ENCODE measurements at regions not wholly inside any gene's neighbourhood (a gene's known extent, or its start where the extent isn't known, plus 50 kb on each side); places are given as distances from the start of the nearest gene placed in this dataset.

DNA sequence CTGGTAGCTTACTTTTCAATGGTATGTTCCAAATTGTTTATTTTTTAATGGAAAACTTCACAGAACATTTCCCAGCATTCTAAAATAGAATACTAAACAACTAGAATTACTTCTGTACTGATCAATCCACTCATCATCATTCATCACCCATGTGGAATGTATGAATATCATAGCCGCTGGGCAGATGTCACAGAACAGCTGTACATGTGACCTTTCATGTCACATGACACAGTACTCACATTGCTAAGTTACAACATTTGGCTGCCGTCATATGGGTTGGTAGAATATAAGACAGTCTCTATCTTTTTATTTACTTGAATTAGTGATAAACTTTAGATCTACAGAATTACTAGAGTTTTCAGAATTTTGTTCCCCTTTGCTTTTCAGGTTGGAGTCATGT, 387.6 kb downstream of the ZEB2 start:
- H3K27me3 ChIP-seq: no peaks in the 10 kb centered on the region
- FAIRE-seq: no peak
- no peak for DNase-seq
- TF ChIP-seq, protein P1, sequence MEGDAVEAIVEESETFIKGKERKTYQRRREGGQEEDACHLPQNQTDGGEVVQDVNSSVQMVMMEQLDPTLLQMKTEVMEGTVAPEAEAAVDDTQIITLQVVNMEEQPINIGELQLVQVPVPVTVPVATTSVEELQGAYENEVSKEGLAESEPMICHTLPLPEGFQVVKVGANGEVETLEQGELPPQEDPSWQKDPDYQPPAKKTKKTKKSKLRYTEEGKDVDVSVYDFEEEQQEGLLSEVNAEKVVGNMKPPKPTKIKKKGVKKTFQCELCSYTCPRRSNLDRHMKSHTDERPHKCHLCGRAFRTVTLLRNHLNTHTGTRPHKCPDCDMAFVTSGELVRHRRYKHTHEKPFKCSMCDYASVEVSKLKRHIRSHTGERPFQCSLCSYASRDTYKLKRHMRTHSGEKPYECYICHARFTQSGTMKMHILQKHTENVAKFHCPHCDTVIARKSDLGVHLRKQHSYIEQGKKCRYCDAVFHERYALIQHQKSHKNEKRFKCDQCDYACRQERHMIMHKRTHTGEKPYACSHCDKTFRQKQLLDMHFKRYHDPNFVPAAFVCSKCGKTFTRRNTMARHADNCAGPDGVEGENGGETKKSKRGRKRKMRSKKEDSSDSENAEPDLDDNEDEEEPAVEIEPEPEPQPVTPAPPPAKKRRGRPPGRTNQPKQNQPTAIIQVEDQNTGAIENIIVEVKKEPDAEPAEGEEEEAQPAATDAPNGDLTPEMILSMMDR (IDR thresholded peaks at IDR 0.05): no peak
- no peak for ATAC-seq
- H3K27ac ChIP-seq: no peak overlapping the region
- no peaks in the 10 kb centered on the region for H3K4me1 ChIP-seq
- intact Hi-C loops (cut with DNase I): no loop called here
- H3K36me3 ChIP-seq: no peaks in the 10 kb centered on the region
- H3K9me3 ChIP-seq: no peaks in the 10 kb centered on the region
- no peak overlapping the region for H3K4me3 ChIP-seq
- WGBS, 2 donors: 93% methylated on average over 2 of the region's 2 CpGs

DNA sequence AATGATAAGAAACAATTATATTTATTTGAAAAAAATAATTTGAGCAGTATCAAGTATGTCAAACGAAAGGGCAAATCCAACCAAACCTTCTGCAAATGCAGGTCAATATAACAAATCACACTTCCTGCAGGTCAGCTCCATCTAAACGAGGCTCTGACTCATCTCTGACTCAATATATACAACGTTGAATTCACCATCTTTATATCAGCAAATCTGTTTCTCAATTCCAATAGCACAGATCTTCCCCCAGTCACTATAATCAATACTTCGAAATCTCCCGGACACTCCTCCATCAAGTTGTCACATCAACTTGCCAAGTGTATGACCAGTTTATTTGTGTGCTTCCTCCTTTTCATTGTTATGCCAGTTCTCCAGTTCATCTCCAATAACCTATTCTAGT, 388.9 kb downstream of the ZEB2 start:
- Histone ChIP-seq H3K27me3 (no peaks in the 10 kb centered on the region), H3K27ac (no peak overlapping the region), H3K4me1 (no peaks in the 10 kb centered on the region), H3K36me3 (no peaks in the 10 kb centered on the region), H3K4me3 (no peak overlapping the region), H3K9me3 (no peaks in the 10 kb centered on the region)
- FAIRE-seq (no peak), ATAC-seq (no peak), DNase-seq (no peak)
- WGBS, 2 donors: 84 to 85% methylated on average over 5 of the region's 5 CpGs
- TF ChIP-seq, protein P1 (IDR thresholded peaks at IDR 0.05): no peak
- intact Hi-C loops (cut with DNase I): no loop called here

DNA sequence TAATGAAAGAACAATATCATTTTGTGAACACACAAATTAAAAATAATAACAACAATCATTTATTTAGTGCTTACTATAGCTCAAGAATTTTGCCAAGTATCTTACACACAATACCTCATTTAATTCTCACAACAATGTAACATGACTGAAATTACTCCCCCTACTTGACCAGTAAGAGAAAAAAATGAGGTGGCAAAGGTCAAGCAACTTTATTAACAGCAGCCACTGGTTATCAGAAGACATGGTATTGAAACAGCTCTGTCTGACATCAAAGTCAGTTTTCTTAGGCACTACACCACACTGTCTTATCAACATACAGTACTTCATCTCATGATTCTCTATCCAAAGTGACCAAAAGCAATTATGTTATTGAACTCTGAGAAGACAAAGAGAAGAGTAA, 389.4 kb downstream of the ZEB2 start:
- Histone ChIP-seq H3K9me3 (no peaks in the 10 kb centered on the region), H3K36me3 (no peaks in the 10 kb centered on the region), H3K4me3 (no peak overlapping the region), H3K27ac (no peak overlapping the region), H3K4me1 (no peaks in the 10 kb centered on the region), H3K27me3 (no peaks in the 10 kb centered on the region)
- DNase-seq (no peak), ATAC-seq (no peak), FAIRE-seq (no peak)
- intact Hi-C loops (cut with DNase I): no loop called here
- TF ChIP-seq, protein P1 (IDR thresholded peaks at IDR 0.05): no peak

DNA sequence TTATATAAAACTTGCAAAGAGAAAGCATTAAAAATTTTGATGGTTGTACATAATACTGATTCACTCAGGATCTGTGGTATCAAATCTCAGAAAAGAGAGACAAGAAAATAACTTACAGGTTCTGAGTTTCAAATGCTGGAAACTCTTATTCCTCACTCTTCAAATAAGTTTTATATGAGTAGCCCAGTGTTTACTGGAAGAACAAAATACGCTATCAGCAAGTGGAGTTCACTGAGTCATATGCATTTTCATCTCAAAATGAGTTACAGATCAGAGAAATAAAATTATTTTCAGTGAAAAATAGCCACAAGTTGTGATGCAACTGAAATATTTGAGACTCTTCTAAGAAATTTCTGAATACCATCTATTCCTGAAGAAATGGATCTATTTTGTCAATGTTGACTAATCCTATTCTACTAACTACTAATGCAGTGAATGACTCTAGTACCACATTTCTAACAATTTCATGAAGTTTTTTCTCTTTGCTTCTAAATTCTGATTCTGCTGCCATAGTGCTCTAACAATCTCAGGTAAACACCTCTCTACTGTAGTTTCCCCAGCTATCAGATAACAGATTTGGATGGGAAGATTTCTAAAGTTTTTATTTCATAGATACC, 391.7 kb downstream of the ZEB2 start:
- no peak overlapping the region for H3K27ac ChIP-seq
- no peak for ATAC-seq
- no peak for DNase-seq
- no peaks in the 10 kb centered on the region for H3K27me3 ChIP-seq
- H3K9me3 ChIP-seq: no peaks in the 10 kb centered on the region
- no peak for FAIRE-seq
- no peak overlapping the region for H3K4me3 ChIP-seq
- TF ChIP-seq, protein P1 (IDR thresholded peaks at IDR 0.05): no peak
- intact Hi-C loops (cut with DNase I): no loop called here
- 94 to 100% methylated on average over 1 of the region's 1 CpG for WGBS, 2 donors
- H3K36me3 ChIP-seq: no peaks in the 10 kb centered on the region
- no peaks in the 10 kb centered on the region for H3K4me1 ChIP-seq

DNA sequence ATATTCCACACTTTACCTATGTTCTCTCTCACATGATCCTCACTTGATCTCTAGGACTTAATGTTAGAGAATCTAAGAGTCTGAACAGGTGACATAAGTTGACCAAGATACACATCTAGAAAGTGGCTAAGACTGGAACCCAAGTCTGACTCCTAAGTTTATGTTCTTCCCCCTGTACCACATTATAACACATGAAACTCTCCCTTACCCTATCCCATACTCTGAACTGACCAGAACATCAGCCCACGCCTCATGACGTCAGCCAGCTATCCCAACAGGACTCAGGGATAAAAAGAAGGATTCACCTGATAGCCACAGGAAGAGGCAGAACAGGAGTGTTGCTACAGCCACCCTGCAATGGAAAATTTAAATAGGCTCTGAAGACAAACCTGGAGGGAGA, 392.2 kb downstream of the ZEB2 start:
- intact Hi-C loops (cut with DNase I): no loop called here
- DNase-seq: no peak
- H3K4me1 ChIP-seq: no peaks in the 10 kb centered on the region
- TF ChIP-seq, protein P1 (IDR thresholded peaks at IDR 0.05): no peak
- no peak overlapping the region for H3K27ac ChIP-seq
- no peaks in the 10 kb centered on the region for H3K9me3 ChIP-seq
- H3K36me3 ChIP-seq: no peaks in the 10 kb centered on the region
- WGBS, 2 donors: 91 to 94% methylated on average over 2 of the region's 2 CpGs
- FAIRE-seq: no peak
- H3K27me3 ChIP-seq: no peaks in the 10 kb centered on the region
- no peak overlapping the region for H3K4me3 ChIP-seq
- no peak for ATAC-seq

Measured in pancreas (tissue), 10 donors.